Neural cell (in vitro differentiated cells): ENCODE measurements at regions not wholly inside any gene's neighbourhood (a gene's known extent, or its start where the extent isn't known, plus 50 kb on each side); places are given as distances from the start of the nearest gene placed in this dataset.

ENCODE experiments used
- H2AFZ ChIP-seq: fragments of 200-600, 300-800 bp; sonication (generic), shearing (Covaris generic); 2 replicates; pipeline ENCODE4 v1.6.0; 2014; ENCODE audit warnings: low read depth, mild to moderate bottlenecking, antibody characterized with exemption, low read length, moderate library complexity
- H3F3A ChIP-seq: fragments of 200-600 bp; shearing (Covaris generic); 2 replicates; pipeline ENCODE4 v1.6.1; 2016; ENCODE audit warnings: mild to moderate bottlenecking, moderate library complexity, mixed read lengths, antibody characterized with exemption, low read length; ENCODE audit not compliant: insufficient read depth, poor library complexity, severe bottlenecking
- H3K27ac ChIP-seq: fragments of 200-600, 300-800 bp; sonication (generic), shearing (Covaris generic); 2 replicates; pipeline ENCODE4 v1.5.1; 2014; ENCODE audit warnings: mild to moderate bottlenecking, low read length, moderate library complexity
- H3K27me3 ChIP-seq: fragments of 300-800, 200-600 bp; sonication (generic), shearing (Covaris generic); 2 replicates; pipeline ENCODE4 v1.6.0; 2014; ENCODE audit warnings: mild to moderate bottlenecking, low read depth, low read length, moderate library complexity; ENCODE audit not compliant: insufficient read depth
- H3K36me3 ChIP-seq: fragments of 300-800, 200-600 bp; sonication (generic), shearing (Covaris generic); 2 replicates; pipeline ENCODE4 v1.5.1; 2014; ENCODE audit warnings: mild to moderate bottlenecking, antibody characterized with exemption, low read length, moderate library complexity; ENCODE audit not compliant: insufficient read depth
- H3K4me2 ChIP-seq: fragments of 300-800, 200-600 bp; sonication (generic), shearing (Covaris generic); 2 replicates; pipeline ENCODE4 v1.6.0; 2014; ENCODE audit warnings: mild to moderate bottlenecking, low read length
- H3K4me3 ChIP-seq: fragments of 300-800, 200-600 bp; sonication (generic), shearing (Covaris generic); 2 replicates; pipeline ENCODE4 v1.5.1; 2014; ENCODE audit warnings: mild to moderate bottlenecking, low read length, moderate library complexity
- H3K79me2 ChIP-seq: fragments of 200-600 bp; shearing (Covaris generic); replicated peaks from 2 replicates; pipeline ENCODE4 v1.6.0; 2014; ENCODE audit warnings: mild to moderate bottlenecking, low read length, moderate library complexity; ENCODE audit not compliant: insufficient read depth
- H3K9ac ChIP-seq: fragments of 300-800, 200-600 bp; sonication (generic), shearing (Covaris generic); 2 replicates; pipeline ENCODE4 v1.6.1; 2016; ENCODE audit warnings: mild to moderate bottlenecking, low read length, mixed read lengths
- H3K9me2 ChIP-seq: fragments of 200-600 bp; shearing (Covaris generic); 2 replicates; pipeline ENCODE4 v1.6.1; 2016; ENCODE audit warnings: mild to moderate bottlenecking, low read length, mixed read lengths; ENCODE audit not compliant: insufficient read depth
- H3K9me3 ChIP-seq: fragments of 200-600, 300-800 bp; sonication (generic), shearing (Covaris generic); 2 replicates; pipeline ENCODE4 v1.6.1; 2016; ENCODE audit warnings: mild to moderate bottlenecking, mixed run types, low read length, moderate library complexity, mixed read lengths
- H4K20me1 ChIP-seq: fragments of 200-600 bp; shearing (Covaris generic); 2 replicates; pipeline ENCODE4 v1.6.1; 2016; ENCODE audit warnings: mild to moderate bottlenecking, mixed run types; ENCODE audit not compliant: insufficient read depth
- CTCF ChIP-seq: fragments of 450-650 bp; IDR thresholded peaks from 2 replicates; pipeline ENCODE4 v1.5.1; 2014; ENCODE audit warnings: antibody characterized with exemption, mild to moderate bottlenecking, moderate library complexity; ENCODE audit not compliant: poor library complexity, severe bottlenecking
- EP300 ChIP-seq: fragments of 450-650 bp; conservative IDR thresholded peaks from 2 replicates; pipeline ENCODE4 v1.6.1; 2014; ENCODE audit warnings: antibody characterized with exemption, mild to moderate bottlenecking, moderate library complexity; ENCODE audit not compliant: poor library complexity, severe bottlenecking
- EZH2 ChIP-seq: fragments of 200-600, 300-800 bp; shearing (Covaris generic), sonication (generic); IDR thresholded peaks from 2 replicates; pipeline ENCODE4 v1.6.1; 2014; ENCODE audit warnings: antibody characterized with exemption, low read length, borderline replicate concordance, mild to moderate bottlenecking; ENCODE audit not compliant: insufficient read depth, poor library complexity, severe bottlenecking
- MXI1 ChIP-seq: fragments of 450-650 bp; conservative IDR thresholded peaks from 2 replicates; pipeline ENCODE4 v1.6.1; 2014; ENCODE audit warnings: antibody characterized with exemption, mild to moderate bottlenecking; ENCODE audit not compliant: poor library complexity, severe bottlenecking
- POLR2AphosphoS5 ChIP-seq: IDR thresholded peaks from 2 replicates; pipeline ENCODE4 v1.6.1; 2012
- RAD21 ChIP-seq: fragments of 450-650 bp; conservative IDR thresholded peaks from 2 replicates; pipeline ENCODE4 v1.6.1; 2014; ENCODE audit warnings: antibody characterized with exemption, mild to moderate bottlenecking, moderate library complexity
- REST ChIP-seq: IDR thresholded peaks from 2 replicates; pipeline ENCODE4 v1.6.1; 2012; ENCODE audit warnings: borderline replicate concordance
- SMC3 ChIP-seq: fragments of 450-650 bp; conservative IDR thresholded peaks from 2 replicates; pipeline ENCODE4 v1.6.1; 2014; ENCODE audit warnings: antibody characterized with exemption, mild to moderate bottlenecking, moderate library complexity; ENCODE audit not compliant: poor library complexity
- TAF1 ChIP-seq: IDR thresholded peaks from 2 replicates; pipeline ENCODE4 v1.6.1; 2012; ENCODE audit warnings: low read depth

- H3K27me3 ChIP-seq = no peaks in the 10 kb centered on the region
- H3K9ac ChIP-seq = no peak overlapping the region
- no peak overlapping the region for H3K27ac ChIP-seq
- H3F3A ChIP-seq = no peaks in the 10 kb centered on the region
- no peak for TF ChIP-seq POLR2AphosphoS5
- no peak for TF ChIP-seq EP300
- TF ChIP-seq REST = no peak
- no peak for TF ChIP-seq SMC3
- no peaks in the 10 kb centered on the region for H3K9me3 ChIP-seq
- H3K4me3 ChIP-seq = no peak overlapping the region
- no peak overlapping the region for H2AFZ ChIP-seq
- no peaks in the 10 kb centered on the region for H4K20me1 ChIP-seq
- no peaks in the 10 kb centered on the region for H3K79me2 ChIP-seq
- H3K36me3 ChIP-seq = no peaks in the 10 kb centered on the region
- no peak overlapping the region for H3K4me2 ChIP-seq
- no peaks in the 10 kb centered on the region for H3K9me2 ChIP-seq
These were observed 192.3 kb upstream of the NR3C2 start for GRCh38 chr4:148634476-148634875.

GRCh38 chr4:148633720-148634119 is 191.5 kb upstream of the NR3C2 start:
- no peaks in the 10 kb centered on the region for H3K9me2 ChIP-seq
- no peak overlapping the region for H3K9ac ChIP-seq
- no peak overlapping the region for H3K27ac ChIP-seq
- H3K36me3 ChIP-seq = no peaks in the 10 kb centered on the region
- H3F3A ChIP-seq = no peaks in the 10 kb centered on the region
- no peak overlapping the region for H2AFZ ChIP-seq
- no peak overlapping the region for H3K4me3 ChIP-seq
- H3K9me3 ChIP-seq = no peaks in the 10 kb centered on the region
- H3K79me2 ChIP-seq = no peaks in the 10 kb centered on the region
- TF ChIP-seq EZH2 (no peak), SMC3 (no peak), POLR2AphosphoS5 (no peak), CTCF (no peak), REST (no peak), MXI1 (no peak), RAD21 (no peak), EP300 (no peak), TAF1 (no peak)
- H3K27me3 ChIP-seq = no peaks in the 10 kb centered on the region
- no peak overlapping the region for H3K4me2 ChIP-seq
- H4K20me1 ChIP-seq = no peaks in the 10 kb centered on the region
